NCI-H69 (cell line): ENCODE measurements at regions not wholly inside any gene's neighbourhood (a gene's known extent, or its start where the extent isn't known, plus 50 kb on each side); places are given as distances from the start of the nearest gene placed in this dataset.

ENCODE experiments used
- DNase-seq: peaks from one replicate; lab custom pipeline; 2025; lab: John Stamatoyannopoulos, UW

GRCh38 chr15:94177112-94177511 lies 54.2 kb upstream of the MCTP2 start:
- DNase-seq: no peak

GRCh38 chr15:94175420-94175819 lies 55.9 kb upstream of the MCTP2 start:
- no peak for DNase-seq

DNA sequence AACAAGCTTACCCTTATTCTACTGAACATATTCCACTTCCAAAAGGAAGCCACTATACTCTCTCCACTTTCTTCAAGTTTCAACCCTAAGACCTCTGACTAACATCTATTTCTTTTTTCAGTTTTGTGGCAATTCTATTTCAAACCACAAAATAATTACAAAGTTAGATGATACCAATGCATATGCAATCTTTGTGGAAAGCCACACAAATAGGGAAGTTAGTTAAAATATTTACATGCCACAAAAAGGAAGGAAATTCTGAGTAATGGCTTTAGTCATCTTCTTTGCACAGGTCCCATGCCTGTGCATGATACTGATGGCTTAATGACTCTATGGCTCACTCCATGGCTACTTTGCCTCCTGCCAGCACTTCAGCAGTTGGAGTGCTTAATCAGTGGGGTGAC lies 57.0 kb upstream of the MCTP2 start:
- DNase-seq: no peak

- DNase-seq: peak; percentile 31
These were observed 63.1 kb upstream of the MCTP2 start for GRCh38 chr15:94168250-94168649.

DNA sequence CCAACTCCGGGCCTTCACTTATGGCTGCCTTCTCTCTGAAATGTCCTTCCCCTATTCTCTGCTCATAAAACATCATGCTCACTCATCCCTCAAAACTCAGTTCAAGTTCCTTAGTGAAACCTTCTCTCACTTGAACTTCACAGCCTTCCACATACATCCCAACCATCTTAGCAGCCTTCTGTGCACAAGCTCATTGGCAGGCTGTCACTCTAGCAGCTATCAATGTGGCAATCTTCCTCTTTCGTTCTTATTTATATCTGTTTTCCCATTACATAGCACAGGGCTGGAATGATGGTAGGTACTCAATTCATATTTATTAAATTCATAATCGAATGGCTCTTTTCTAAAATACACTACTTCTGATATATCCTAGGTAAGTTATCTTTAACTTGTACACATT lies 66.4 kb upstream of the MCTP2 start:
- no peak for DNase-seq

DNA sequence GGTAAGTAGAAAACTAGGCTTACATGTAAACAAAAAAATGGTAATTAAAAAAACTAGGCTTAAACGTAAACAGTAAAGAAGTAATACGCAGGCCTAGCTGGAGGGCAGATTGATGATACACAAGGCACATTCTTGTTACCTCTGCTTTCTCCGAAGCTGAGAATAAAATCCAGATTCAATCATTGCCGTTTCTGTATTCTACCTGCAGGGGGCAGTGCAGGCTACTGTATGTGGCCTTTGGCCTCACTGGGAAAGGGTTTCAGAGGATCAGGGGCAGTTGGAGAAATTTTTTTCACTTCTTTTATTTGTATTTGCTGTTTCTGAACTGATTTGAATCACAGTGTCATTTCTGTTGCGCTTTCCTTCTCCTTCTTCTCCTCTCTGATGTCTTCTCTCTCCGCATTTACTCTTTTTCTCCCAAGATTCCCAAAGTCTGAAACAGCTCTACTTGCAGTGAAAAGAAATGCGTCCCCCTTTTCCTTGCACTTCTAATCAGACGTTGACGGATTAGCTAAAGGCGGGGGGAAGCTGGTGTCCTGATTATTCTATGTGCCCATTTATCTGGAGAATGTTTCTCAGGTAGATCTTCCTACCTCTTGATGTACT lies 67.1 kb upstream of the MCTP2 start:
- peak; percentile 57 for DNase-seq

DNA sequence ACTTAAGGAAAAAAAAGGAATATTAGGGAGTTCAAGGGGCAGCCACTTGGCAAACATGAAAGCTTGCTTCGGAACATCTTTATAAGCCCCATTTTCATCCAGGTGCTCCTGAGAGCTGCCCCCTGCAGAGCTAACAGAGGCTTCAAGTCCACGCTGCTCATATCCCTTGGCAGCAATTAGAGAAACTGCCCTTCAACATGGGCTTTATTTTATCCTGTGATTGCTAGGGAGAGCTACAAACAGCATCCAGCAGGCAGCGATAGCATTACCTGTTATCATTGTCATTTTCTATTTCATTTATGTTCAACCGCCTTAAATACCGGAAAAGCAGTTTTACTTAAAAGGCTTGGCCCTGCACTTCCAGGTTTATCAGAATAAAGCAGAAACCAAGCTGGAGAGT lies 68.4 kb upstream of the MCTP2 start:
- peak; percentile 38 for DNase-seq

DNA sequence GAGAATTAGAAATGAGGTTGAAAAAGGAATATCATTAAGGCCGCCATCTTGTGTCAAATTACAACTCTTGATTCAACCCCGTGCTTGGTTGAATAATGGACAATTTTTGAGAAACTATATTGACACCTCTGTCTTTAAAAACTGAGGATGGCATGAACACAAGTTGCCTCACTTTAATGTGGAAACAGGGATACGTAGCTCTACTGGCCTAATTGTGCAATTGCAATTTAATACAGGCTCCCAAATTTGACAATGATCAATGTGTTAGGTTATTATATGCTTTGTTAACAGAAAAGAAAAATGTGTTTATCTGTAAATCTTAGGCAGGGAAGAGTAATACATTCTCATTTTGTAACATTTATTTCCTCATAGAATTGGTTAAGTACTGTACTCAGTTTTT lies 77.1 kb upstream of the MCTP2 start:
- no peak for DNase-seq

- DNase-seq: no peak
These were observed 86.3 kb upstream of the MCTP2 start for GRCh38 chr15:94145046-94145445.

DNA sequence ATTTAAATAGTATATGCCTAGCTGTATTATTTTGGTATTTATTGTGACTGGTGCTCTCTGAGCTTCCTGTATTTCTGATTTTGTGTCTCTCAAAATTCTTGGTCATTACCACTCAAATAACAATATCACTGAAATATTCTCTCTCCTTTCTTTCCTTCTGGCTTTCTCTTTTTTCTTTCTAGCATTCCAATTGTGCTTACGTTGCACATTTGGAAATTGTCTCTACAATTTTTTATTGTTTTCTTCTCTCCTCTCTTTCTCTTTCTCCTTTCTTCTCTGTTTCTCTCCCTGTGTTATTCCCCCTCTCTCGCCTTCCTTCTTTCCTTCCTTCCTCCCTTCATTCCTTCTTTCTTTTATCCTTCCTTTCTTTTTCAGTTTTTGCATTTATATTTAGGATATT lies 89.6 kb upstream of the MCTP2 start:
- DNase-seq: no peak

DNA sequence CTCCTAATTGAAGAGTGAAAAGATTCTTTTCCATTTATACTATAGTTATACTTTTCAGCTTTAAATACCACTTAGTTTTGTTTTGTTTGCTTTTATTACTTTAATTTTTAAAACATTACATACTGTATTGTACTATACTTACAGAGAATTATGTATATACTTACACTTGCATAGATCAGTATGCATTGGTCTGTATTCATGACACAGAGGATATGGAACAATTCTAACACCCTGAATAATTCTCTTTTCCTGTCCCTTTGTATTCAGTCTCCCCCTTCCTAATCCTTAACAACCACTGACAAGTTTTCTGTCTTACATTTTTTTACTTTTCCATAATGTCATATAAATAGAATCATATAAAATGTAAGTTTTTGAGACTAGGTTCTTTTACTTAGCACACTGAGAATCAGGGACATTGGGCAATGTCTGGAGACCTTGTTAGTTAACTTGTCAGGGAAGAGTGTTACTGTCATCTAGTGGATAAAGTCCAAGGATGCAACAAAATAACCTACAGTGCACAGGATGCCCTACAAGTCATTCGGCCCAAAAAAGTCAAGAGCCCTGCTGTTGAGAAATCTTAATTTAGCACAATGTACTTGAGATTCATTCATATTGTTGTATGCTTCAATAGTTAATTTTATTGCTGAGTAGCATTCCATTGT lies 95.7 kb upstream of the MCTP2 start:
- peak; percentile 14 for DNase-seq

DNA sequence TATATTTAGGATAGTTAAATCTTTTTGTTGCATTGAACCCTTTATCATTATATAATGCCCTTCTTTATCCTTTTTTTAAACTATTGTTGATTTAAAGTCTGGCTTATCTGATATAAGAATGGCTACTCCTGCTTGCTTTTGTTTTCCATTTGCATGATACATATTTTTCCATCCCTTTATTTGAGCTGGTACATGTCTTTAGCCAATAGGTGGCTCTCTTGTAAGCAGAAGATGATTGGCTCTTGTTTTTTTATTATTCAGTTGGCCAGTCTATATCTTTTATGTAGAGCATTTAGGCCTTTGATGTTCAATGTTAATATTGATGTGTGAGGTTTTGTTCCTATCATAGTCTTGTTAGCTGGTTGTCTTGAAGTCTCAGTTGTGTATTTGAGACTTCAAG lies 99.5 kb upstream of the MCTP2 start:
- DNase-seq: no peak

DNA sequence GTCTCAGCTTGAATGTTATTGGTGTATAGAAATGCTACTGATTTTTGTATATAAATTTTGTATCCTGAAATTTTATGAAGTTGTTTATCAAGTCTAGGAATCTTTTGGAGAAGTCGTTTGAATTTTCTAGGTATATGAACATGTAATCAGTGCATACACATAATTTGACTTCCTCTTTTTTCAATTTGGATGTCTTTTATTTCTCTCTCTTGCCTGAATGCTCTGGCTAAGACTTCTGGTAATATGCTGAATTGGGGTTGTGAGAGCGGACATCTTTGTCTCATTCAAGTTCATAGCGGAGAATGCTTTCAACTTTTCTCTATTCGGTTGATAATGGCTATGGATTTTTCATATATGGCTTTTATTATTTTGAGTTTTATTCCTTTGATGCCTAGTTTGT lies 100.9 kb upstream of the MCTP2 start:
- DNase-seq: no peak

DNA sequence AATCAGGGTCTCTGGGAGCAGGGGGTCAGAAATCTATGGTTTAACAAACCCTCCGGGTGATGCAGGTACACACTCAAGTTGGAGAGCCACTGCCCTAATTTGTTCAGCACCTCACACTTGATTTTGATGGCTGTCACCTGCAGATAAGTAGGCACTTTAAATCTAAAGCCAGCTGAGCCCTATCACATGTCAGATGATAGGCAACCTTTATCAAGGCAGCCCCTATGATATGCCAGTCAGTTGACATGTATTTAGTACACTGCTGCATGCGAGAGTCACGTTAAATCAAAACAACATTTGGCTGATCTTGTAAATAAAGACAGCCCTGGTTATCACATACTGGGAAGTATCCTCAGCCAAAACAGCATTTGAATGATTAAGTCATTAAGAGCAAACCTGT lies 104.4 kb upstream of the MCTP2 start:
- DNase-seq: no peak

- DNase-seq: no peak
These were observed 105.7 kb upstream of the MCTP2 start for GRCh38 chr15:94125698-94126097.

DNA sequence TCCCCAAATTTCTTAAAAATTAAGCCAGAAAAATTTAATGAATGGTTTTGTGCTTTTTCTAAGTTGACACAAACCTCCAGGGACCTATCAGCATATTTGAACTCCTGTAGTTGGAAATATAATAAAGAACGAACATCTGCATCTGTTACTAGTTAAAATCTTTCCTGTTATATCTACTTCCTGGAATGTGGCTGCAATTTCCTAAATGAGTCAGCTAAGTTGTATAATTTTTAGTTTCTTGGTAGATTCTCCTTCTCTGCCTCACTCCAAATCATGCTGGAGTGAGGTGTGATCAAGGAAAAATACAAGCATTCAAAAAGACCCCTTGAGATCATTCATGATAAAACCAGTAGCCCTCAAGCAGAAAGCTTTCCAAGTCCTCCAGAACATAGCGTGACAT lies 106.2 kb upstream of the MCTP2 start:
- DNase-seq: no peak

- no peak for DNase-seq
These were observed 108.8 kb upstream of the MCTP2 start for GRCh38 chr15:94122516-94122915.

DNA sequence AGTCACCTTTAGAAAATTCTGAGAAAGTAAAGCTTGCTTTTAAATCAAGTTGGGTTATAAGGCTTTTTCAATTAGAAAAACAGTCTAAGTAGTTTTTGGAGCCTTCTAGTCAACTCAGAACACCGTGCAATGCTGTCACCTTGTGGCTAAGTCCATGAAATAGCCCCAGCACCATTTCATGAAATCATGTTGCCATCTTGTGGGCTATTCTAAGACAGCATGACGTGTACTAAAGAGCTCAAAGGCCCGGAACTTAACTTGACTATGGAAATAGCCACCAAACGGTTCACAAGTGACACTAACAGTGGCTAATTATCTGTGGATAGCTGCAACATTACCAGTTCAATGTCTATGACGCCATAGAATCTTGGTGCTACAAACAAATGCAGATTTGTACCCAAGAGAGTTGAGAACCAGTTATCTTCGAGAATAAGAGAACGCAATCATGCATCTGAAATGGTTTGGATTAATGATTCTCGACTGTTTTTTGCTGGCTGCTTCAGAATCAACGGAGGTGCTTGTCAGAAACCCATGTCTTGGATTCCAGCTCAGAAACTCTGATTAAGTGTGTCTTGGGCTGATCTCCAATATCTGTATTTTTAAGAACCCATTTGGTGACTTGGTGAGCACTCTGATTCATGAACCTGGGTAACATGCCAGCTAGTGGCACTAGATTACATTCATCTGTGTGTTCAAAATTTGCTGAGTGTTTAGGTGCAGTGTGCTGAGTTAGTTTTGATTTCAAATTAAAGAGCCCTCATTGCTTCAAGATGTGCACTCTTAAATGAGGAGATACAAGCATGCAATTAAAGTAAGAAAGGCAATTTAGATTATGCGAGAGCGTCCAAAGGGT lies 111.2 kb upstream of the MCTP2 start:
- DNase-seq: peak; percentile 86

DNA sequence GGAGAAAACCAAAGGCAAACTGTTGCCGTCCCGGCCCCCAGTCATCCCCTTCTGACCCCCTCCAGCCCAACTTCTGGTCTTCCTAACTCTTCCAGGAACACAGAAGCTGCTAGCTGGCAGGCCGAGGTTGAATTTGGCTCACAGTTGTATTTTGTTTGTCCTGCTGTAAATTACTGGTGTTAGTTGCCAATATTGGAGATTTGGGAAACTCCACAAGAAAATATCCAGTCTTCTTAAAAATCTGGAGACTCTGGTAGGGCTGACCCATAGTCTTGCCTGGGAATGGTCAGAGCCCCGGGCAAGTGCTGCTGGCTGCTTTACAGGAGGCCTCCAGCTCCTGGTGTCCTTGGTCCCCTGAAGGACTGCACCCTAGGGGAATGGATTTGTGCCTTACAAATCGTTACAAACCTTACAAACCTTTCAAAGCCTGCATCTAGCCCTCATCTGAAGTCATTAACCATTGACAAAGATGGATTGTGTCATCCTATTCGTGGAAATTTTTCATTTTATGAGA lies 112.0 kb upstream of the MCTP2 start:
- peak; percentile 37 for DNase-seq

DNA sequence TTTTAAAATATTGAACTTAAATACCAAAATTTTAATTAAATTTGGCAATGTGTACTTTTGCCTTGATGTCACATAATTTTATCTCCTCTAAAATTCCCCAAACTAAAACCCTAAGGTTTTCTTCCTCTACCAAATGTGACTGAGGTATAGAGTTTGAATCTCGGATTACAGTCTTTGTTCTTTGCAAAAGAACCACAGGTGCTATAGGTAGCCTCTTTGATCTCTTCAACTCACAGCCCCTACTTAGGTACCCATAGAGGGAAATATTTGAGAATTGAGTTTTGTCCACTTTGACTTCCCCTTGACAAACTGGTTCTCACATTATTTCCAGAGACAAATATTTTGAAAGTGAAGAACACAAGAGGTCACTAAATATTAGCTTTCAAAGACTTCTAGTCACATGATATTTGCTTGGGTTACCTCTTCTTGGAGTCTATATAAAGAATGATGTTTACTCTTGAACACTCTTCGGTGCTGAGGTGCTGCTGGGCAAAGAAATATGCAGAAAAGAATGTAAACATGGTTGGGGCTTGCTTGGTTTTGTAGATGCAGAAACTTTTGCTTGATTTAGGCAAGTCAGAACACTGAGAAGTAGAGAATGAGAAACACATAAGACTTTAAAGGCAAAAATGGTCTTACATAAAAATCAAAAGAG lies 120.8 kb upstream of the MCTP2 start:
- peak; percentile 28 for DNase-seq

DNA sequence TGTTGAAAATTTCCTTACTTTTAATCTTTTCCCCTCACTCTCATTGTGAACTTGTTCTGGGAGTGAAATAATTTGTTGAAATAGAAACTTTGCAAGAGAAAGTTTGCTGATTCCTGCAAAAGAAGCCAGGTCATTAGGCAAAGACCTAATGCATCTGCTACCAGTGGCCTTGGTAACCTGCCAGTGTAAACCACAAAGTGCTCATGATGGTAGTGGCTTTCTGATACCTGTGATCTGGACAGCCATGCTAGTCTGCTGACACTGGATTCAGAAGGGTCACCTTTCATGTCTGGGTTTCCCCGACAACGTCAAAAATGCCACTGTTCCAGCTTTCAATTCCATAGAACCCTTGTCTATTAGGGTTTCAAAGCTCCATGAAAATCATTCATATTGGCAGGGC lies 123.7 kb upstream of the MCTP2 start:
- DNase-seq: no peak

DNA sequence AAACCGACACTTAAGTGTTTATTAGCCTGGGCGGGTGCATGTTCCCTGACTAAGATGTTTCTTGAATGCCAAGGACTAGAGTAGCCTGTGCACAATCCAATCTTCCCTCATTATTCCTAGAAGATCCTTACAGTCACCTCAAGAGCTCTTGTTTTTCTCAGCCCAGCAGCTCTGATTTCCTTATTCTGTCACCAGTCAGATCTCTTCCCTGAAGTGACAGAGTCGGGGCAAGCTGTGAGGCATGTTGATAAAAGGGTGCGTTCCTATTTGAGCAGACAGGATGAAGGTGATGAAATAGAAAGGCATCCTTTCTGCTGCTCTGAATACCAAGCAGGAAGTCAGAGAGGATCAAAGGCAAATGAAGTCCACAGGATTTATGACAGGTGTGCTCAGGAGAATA lies 125.6 kb upstream of the MCTP2 start:
- peak; percentile 78 for DNase-seq

DNA sequence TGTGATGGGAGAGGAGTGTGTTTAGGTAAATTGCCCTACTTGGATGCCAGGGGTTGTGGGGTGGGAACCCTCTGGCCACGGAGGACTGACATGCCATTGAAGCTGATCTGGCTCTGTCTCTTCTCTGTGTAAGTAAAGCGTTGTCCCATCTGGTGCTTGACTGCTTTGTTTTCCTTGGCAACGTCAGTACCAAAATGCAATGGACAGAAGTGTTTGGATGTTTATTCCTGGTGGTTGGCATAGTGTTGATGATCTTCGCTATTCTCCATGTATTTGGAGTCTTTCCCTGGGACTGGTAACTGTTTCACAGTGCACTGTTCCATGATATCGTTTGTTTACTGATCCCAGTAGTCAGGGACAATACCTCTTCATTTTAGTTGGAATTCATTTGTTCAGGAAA lies 130.5 kb upstream of the MCTP2 start:
- no peak for DNase-seq
